Effector CD8-positive, alpha-beta T cell (primary cell): ENCODE measurements at regions not wholly inside any gene's neighbourhood (a gene's known extent, or its start where the extent isn't known, plus 50 kb on each side); places are given as distances from the start of the nearest gene placed in this dataset.
"Not testable (repeated sequence)": the region's sequence is repeated elsewhere in the genome, so short reads cannot be mapped to it uniquely, and the experiment has no call there.

ENCODE experiments used
- DNase-seq: peaks from one replicate; lab custom pipeline; 2025; lab: John Stamatoyannopoulos, UW

DNA sequence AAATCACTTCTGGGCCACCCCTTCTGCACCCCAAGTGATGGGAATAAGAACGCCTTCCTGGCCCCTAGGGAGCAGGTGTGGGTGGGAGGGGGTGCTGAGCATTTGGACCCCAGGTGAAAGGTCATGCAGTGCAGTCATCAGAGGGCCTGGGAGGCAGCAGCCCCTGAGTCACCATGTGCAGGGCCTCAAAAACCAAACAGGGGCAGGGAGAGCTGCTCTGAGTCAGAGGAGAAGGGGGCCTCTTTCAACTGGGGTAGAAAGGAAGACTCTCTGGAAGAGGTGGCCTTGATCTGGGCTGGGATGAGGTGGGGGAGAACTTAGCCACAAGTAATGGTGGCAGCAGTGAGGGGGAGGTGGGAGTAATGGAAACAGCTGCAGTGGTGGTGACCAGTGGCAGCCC is 164.3 kb downstream of the BUB3 start:
- no peak for DNase-seq

DNA sequence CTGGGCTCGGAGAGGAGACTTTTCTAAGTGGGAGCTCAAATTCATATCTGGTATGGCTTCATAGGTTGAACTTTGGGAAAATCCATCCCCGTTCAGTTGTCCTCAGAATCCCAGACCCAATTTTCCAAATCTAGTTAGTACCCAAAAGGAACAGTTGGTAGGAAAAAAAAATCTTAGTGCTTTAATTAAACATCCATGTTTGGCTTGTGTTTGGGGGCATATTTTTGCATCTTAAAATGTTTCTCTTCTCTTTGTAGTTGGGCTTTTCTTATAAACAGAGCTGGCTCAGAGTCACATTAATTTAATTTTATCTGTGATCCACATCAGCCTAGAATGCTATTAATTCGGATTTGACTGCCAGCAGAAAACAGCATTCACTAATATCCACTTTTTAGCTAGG is 165.9 kb downstream of the BUB3 start:
- no peak for DNase-seq

DNA sequence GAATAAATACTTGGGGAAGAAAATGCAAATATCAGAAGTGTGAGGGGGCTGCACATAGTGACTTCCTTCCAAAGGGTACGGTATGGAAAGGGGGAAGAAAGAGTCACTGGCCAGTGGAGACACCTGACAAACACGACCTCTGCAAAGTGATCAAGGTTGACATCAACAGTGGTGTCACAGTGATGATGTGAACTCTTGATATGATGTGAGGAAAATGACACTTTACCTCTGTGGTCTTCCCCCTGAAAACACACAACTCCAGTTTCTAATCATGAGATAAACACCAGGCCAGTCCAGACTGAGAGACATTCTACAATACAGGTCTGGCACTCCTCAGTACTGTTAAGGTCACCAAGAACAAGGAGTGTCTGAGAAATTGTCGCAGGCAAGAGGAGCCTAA is 169.7 kb downstream of the BUB3 start:
- DNase-seq: no peak

DNA sequence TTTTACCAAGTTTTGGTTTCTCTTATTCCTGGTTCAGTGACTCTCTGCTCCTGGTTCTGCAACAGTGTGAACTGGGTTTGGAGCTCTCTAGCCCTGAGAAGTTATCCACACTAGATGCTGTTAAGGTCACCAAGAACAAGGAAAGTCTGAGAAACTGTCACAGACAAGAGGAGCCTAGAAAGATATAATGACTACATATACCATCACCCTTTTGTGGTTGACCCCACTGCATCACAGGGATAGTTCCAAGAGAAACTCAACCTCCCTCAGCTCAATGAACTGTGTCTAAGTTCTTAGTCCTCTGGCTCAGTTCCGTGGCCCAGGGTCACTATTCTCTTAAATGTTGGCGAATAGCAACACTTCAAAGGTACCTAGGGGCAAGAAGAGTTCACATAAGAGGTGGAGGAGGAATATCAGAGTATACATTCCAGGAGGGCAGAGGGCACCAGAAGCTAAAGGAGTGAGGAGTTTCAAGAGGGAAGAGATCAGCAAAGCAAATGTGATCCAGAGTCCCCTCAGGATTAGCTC is 171.5 kb downstream of the BUB3 start:
- no peak for DNase-seq

DNA sequence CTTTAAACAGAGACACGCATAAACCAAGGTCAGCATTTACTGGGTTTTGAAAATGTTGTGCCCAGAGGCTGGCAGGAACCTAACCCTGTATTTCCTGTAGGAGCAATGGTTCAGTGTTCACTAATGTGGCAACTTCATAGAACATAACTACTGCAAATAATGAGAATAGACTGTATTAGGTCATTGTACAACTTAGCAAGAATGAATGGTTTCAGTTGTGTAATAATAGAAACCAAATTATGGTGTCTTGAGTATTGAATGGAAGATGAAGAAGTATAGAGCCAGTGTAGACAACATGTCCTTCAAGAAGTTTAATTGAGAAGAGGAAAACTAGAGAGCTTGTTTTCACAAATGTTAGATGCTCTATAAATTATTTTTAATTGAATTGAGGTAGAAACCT is 172.5 kb downstream of the BUB3 start:
- DNase-seq: no peak

DNA sequence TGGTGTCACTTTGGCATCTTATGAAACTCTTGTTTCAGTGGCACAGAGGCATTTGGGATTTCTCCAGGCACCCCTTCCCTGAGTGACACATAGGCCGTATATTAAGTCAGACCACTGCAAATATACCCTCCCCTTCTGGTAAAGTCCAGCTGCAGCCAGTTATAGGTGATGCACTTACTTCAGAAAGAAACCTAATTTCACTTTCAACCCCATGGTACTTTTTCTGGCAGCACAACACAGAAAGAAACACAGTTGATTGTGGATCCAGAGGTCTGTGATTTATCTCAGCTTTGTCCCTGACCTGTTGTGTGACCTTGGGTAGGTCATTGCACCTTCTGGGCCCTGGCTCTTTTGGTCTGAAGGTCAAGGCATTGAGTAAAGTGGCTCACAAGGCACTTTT is 173.2 kb downstream of the BUB3 start:
- no peak for DNase-seq

DNA sequence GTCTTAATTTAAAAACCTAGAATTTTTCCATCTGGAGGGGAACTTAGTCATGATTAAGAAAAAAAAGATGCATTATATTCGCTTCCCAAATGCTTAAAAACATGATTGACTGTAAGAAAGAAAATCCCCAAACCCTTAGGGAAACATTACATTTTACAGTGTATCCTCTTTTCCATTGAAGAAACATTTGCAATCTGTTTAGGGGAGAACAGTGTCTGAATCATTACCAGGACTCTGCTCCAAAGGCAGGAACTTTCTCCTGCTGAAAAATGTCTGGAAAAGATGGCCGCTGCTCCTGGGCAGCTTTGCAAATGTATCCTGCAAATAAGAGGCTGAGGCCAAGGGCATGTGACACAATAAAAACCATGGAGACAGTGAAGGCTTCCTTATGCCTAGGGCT is 173.7 kb downstream of the BUB3 start:
- no peak for DNase-seq

DNA sequence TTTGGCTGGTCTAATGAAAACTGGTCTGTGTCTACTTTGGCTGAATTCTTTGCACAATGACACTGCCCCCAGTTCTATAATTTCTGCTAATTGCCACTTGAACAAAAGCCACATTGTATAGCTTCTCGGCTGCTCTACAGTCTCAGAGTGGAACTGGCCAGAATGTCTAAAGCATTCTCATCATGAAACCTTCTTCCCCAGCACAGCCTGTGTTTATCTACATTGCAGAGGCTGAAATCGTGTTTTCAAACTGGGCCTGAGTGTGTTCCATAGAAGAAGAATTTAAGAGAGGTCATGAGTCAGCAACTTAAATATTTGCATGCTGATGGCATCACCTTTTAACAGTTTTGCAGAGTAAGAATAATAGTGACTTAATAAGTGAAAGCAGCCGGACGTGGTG is 177.2 kb downstream of the BUB3 start:
- DNase-seq: no peak

DNA sequence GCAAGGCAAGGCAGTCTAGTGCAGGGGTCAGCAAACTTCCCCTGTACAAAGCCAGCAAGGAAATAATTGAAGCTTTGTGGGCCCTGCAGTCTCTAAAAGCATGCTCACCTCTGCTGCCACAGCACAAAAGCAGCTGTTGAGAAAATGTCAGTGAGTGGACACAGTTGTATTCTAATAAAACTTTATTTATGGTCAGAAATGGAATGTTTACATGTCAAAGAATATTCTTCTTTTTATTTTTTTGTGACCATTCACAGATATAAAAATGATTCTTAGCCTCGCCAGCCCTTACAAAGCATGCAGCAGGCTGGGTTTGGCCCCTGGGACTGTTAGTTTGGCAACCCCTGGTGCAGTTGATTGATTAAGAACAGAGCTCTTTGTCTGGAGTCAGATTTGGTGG is 192.4 kb downstream of the BUB3 start:
- no peak for DNase-seq

DNA sequence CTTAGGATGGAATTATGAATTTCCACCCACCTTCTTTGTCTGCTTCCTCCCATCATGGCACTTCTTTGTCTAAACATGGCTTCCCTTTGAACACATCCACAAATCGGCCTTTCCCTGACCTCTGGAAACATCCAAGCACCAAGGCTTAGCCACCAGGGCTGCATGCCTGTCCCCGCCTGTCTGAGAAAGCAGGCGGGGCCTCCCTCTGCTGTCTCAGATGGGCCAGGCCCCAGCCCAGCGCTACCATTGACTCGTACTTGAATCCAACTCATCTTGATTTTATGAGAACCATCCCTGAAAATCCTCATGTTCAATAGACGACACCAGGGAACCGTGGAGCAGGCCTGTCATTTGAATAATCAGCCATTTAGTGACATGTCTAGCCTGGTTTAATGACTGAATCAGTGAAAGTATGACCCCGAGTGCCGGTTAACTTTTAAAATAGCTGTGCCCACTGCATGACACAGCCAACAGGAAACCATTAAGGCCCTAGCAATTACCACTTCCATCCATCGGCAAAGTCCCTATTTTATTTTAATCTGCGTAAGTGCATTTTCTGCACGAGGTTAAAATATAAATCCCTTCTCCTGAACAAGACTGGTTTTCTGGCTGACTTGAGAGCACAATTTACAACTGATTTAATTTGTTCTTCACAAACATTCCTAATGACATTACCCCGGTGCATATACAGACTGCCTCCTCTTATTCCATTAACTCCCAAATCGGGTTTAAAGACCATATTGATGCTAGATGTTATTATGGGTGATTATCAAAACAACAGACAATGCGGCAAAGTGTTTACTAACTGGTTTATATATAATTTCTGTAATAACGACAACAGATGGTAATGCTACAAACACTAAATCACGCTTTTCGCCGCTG is 194.7 kb downstream of the BUB3 start:
- no peak for DNase-seq

DNA sequence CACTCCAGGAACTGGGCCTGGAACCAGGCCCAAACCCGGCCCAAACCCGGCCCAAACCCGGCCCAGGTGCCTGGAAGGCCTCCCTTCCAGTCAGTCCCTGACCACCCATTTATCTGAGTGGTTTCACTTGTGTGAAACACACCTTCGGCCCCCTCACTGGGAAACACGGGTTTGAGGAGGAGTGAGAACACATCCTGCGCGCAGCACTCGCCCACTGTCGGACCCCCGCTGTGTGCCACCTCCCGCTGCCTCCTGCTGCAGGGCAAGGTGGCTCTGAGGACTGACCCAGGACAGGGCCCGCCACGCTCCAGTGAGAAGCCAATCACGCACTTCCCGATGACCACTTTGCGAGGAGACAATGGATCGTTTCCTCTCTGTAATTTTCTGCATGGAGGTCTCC is 197.5 kb downstream of the BUB3 start:
- DNase-seq: no peak

DNA sequence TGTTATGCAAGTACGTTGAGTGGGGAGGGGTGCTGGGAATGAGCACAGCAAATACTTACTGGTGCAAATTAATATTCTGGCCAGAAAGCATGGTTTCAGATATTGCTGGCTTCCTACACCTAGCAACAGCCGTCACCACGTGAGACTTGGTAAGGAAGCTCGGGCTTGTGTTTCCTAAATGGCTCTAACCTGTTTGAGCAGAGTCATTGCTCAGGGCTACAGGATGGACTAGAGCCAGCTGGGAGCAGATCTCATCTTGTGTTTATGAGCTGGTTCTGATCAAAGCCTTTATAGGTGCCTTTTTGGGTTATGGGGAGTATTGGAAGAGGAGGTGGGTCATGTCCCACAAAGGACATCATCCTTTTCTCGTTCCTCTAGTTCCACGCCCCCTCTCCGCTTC is 200.3 kb downstream of the BUB3 start:
- no peak for DNase-seq

DNA sequence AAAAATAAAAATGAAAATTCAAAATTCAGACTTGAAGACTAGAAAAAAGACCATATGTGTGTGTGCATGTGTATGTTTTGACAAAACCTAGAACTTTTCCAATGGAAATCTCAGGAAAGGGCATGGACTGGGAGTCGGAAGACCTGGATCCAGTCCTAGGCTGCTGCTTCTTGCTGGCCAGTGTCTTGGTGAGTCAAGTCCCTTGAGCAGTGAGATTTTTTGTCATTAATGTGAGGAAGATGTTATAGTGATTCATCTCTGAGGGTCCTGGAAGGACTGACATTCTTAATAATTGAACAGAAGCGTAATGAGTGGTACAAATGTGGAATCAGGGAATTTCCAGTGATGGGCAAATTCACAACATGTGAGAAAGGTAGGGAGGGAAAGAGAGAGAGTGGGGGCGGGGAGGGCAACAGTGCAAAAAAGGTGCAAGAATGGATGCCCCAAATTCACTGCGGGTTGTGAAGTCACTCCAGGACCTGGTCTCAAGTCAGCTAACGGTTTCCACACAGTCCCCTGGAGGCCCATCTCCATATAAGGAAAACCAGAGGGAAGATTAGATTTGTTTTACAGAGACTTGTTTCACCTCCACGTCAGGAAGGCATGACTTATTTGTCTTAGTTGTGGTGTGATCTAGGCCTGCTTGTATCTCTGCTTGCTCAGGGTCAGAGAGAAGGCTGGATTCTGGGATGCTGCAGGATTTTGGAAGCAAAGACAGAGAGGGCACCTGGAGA is 201.7 kb downstream of the BUB3 start:
- no peak for DNase-seq

DNA sequence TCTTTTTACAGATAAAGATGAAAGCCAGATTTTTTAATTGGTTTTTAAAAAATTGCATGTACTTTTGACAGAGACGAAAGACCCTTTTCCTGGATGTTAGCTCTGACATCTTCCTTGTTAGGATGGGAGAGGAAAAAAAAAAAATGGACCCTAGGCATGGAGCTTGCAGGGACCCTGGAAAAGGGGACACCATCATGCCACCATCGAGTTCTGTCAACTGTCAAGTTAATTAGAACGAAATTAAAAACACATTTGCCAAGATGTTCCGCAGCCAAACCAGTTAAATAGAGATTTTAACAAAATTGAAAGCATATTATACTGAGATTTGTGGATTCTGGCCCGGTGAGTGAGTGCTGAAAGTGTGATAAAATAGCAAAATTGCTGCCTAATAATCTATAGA is 202.6 kb downstream of the BUB3 start:
- DNase-seq: no peak

DNA sequence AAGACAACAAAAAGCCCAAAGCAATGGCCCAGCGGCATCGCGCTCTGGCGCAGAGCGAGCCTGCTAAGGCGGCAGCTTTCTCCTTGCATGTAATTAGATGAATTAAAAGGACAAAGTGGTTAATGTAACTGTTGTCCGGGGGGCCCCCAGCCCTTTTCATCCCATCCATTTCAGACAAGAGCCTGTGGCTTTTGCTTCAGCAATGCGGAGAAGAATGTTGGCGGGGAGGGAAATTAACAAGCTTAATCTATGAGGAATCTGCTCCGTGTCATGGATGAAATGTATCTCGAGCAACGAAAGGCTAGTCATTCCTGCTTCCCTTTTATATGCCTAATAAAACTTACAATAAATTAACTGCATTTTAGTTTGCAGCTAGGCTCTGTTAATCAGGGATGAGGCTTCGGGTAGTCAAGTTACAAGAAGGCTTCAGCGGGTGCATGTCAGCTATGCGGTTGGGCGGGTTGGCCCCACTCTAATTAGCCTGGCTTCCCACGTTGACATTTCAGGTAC is 203.3 kb downstream of the BUB3 start:
- DNase-seq: no peak

DNA sequence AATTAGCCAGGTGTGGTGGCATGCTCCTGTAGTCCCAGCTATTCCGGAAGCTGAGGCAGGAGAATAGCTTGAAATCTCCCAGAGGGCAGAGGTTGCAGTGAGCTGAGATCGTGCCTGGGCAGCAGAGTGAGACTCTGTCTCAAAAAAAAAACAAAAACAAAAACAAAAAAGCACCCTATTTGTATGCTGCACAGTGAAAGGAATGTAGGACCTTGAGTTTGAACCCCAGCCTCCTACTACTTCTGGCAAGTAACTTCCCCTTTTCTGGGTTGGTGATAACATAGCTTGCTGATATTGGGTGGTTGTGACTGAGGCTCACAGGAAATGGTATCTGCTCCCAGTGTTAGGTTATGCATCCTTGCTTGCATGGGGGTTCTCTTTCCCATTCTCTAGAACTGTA is 205.3 kb downstream of the BUB3 start:
- DNase-seq: no peak

DNA sequence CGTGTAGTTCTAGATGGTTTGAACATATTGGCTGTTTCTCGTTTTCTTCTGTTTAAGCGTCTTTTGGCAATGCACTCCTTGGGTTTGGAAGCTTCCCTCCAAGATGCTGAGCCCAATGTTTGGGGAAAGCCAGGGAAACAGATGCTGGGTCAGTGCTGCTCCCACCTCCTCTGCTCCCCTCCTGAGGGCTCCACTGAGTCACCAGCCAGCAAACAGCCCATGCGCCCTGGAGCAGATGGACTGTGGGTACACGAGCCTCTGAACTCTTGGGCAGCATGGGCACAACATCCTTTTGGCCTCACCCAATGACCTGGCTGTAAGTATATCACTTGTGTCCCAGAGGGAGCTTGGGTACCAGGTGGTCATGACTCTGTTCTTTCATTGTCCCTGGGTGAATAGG is 207.6 kb downstream of the BUB3 start:
- no peak for DNase-seq

DNA sequence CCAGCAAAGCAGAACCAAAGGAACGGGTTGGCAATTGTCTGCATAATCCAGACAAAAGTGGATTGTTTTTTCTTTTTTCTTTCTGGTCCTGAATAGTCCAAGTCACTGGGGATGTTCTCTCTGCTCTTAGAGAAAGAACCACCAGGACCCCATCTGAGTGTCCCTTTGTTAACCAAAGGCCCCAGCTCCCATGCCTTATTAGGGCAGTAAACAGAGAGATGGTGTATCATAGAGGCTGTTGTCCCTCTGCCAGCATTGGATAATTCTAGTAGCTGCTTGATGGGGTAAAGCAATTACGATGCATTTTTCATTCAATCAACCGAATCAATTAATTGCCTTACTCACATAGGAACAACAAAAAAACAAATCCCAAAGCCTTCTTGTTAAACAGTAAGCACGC is 213.0 kb downstream of the BUB3 start:
- no peak for DNase-seq

DNA sequence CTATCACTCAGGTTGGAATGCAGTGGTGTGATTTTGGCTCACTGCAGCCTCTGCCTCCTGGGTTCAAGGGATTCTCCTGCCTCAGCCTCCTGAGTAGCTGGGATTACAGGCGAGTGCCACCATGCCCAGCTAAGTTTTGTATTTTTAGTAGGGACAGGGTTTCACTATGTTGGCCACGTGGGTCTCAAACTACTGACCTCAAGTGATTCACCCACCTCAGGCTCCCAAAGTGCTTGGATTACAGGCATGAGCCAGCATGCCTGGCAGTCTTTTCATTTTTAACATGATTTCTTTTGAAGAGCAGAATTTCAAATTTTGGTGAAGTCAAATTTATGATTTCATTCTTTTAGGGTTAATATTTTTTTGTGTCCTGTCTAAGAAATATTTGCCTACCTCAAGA is 217.4 kb downstream of the BUB3 start:
- not testable (repeated sequence) for DNase-seq

DNA sequence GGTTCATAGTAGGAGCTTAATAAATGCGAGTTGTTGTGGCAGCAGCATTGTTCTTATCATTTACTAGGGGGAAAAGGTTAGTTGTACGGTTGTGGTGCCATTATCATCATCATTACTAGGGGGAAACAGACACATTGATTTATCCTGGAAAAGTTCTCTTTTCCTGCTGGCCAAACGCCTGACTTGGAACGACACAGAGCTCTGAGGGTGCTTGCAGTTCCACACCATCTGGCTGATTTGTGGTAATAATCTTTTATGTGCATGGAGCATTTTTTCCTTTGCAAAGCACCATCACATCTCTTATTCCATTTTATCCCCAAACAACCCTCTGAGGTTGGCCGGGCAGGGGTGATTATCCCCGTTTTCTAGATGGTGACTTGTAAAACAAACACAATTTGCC is 219.4 kb downstream of the BUB3 start:
- DNase-seq: no peak

DNA sequence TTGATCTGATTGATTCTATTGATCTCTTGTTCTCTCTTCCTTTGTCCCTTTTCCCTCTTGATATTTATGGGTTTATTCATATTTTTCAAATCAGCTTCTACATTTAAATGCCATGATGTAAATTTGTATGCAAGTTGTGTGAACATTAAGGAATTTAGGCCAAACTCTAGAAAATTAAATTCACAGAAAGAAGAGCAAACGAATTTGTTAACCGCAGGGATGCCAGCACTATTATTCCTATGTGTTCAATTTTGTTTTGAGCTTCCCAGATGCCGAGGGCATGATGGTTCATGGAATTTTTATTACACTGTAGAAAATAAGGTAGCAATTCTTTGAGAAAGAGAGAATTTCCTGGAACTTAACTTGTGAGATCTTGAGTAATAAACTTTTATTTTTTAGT is 220.9 kb downstream of the BUB3 start:
- no peak for DNase-seq

DNA sequence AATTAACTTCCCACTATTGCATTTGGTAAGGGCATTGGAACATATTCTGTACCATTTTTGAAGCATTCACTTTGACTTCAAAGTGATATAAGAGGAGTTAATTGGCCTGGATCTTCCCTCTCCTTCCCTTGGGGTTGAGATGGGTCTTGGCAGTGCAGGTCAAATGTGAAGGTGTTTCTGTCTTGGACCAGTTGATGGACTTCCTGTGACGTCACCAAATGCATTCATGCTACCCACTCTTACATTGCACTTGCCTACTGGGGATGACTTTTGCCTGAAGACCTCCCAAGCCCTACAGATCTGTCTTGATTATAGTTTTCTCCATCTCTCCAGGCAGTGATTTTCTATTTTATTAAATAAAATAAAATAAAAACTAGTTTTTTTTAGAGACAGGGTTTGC is 221.5 kb downstream of the BUB3 start:
- no peak for DNase-seq

DNA sequence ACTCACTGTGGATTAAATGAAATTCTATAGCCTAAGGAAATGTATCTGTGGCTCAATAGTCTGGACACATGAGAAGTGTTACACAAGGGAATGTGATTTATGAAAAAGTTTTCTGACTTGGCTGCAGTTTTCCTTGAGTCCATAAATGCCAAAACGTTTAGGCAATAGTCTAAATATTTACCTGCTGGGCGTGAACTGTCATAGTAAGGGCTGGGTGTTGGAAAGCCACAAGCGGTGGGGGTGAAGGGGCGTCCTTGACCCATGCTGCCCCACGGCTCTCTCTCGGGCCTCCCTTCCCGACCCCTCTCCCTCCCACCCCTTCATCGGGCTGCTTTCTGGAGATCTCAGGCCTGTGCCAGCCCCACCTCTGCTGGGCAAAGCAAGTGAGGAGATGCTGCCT is 223.7 kb downstream of the BUB3 start:
- DNase-seq: no peak
